Lower leg skin (tissue), 3 donors: ENCODE measurements at regions not wholly inside any gene's neighbourhood (a gene's known extent, or its start where the extent isn't known, plus 50 kb on each side); places are given as distances from the start of the nearest gene placed in this dataset.

Experiments used
- CTCF ChIP-seq, 3 donors: fragments of 450-650 bp; IDR thresholded peaks; one replicate each; pipeline ENCODE4 v1.5.1; 2016; ENCODE audit warnings: antibody characterized with exemption in 3 of 3, mild to moderate bottlenecking in 3 of 3, moderate library complexity in 2 of 3
- POLR2A ChIP-seq, 2 donors: fragments of 450-650 bp; IDR thresholded peaks; one replicate each; pipeline ENCODE4 v1.6.1; 2016 to 2017; ENCODE audit warnings: antibody characterized with exemption in 2 of 2, mild to moderate bottlenecking in 1 of 2, moderate library complexity in 1 of 2

- no peak for TF ChIP-seq POLR2A (IDR thresholded peaks at IDR 0.05)
- no peak for TF ChIP-seq CTCF (IDR thresholded peaks at IDR 0.05)
Measured at GRCh38 chr1:37360011-37360410, 114.4 kb upstream of the ZC3H12A start.
